ENCODE measurements at regions not wholly inside any gene's neighbourhood (a gene's known extent, or its start where the extent isn't known, plus 50 kb on each side); places are given as distances from the start of the nearest gene placed in this dataset.

- Histone ChIP-seq H3K36me3 (ENCODE audit: insufficient read depth, low read length) (no peaks in the 10 kb centered on the region), H3K4me2 (ENCODE audit: insufficient read depth, low read length) (no peak overlapping the region), H3K27me3 (ENCODE audit: insufficient read depth, low read length) (no peaks in the 10 kb centered on the region), H3K79me2 (ENCODE audit: insufficient read depth, low read length) (no peaks in the 10 kb centered on the region), H3K4me3 (ENCODE audit: insufficient read depth, low read length) (no peak overlapping the region), H3K4me1 (ENCODE audit: insufficient read depth, low read length) (no peaks in the 10 kb centered on the region), H3K9me3 (ENCODE audit: low read depth, low read length) (no peaks in the 10 kb centered on the region), H3K27ac (ENCODE audit: low read depth, low read length) (no peak overlapping the region), H4K20me1 (ENCODE audit: insufficient read depth, low read length) (no peaks in the 10 kb centered on the region), H2AFZ (ENCODE audit: low read length) (no peak overlapping the region)
- TF ChIP-seq CTCF (IDR thresholded peaks at IDR 0.05; ENCODE audit: extremely low read depth, low read depth, low read length): no peak
- DNase-seq (ENCODE audit: insufficient read length, low spot score, missing footprints): no peak
Observed at GRCh38 chr6:8274226-8274625, 161.1 kb downstream of the SLC35B3 start.

GRCh38 chr6:8269872-8270454 is 165.4 kb downstream of the SLC35B3 start:
- Histone ChIP-seq H3K4me3 (ENCODE audit: insufficient read depth, low read length) (no peak overlapping the region), H3K79me2 (ENCODE audit: insufficient read depth, low read length) (no peaks in the 10 kb centered on the region), H3K27ac (ENCODE audit: low read depth, low read length) (no peak overlapping the region), H3K4me2 (ENCODE audit: insufficient read depth, low read length) (no peak overlapping the region), H3K27me3 (ENCODE audit: insufficient read depth, low read length) (no peaks in the 10 kb centered on the region), H2AFZ (ENCODE audit: low read length) (no peak overlapping the region), H3K9me3 (ENCODE audit: low read depth, low read length) (no peaks in the 10 kb centered on the region), H3K36me3 (ENCODE audit: insufficient read depth, low read length) (no peaks in the 10 kb centered on the region), H4K20me1 (ENCODE audit: insufficient read depth, low read length) (no peaks in the 10 kb centered on the region), H3K4me1 (ENCODE audit: insufficient read depth, low read length) (no peaks in the 10 kb centered on the region)
- TF ChIP-seq CTCF (IDR thresholded peaks at IDR 0.05; ENCODE audit: extremely low read depth, low read depth, low read length): no peak
- DNase-seq (ENCODE audit: insufficient read length, low spot score, missing footprints): no peak

- H3K79me2 ChIP-seq (ENCODE audit: insufficient read depth, low read length): no peaks in the 10 kb centered on the region
Observed at GRCh38 chr6:8269094-8269493, 166.3 kb downstream of the SLC35B3 start.

GRCh38 chr6:8268606-8269005 is 166.3 kb upstream of the EEF1E1 start:
- Histone ChIP-seq H3K36me3 (ENCODE audit: insufficient read depth, low read length) (no peaks in the 10 kb centered on the region), H3K4me3 (ENCODE audit: insufficient read depth, low read length) (no peak overlapping the region), H4K20me1 (ENCODE audit: insufficient read depth, low read length) (no peaks in the 10 kb centered on the region), H2AFZ (ENCODE audit: low read length) (no peak overlapping the region), H3K4me2 (ENCODE audit: insufficient read depth, low read length) (no peak overlapping the region), H3K4me1 (ENCODE audit: insufficient read depth, low read length) (no peaks in the 10 kb centered on the region), H3K27me3 (ENCODE audit: insufficient read depth, low read length) (no peaks in the 10 kb centered on the region), H3K79me2 (ENCODE audit: insufficient read depth, low read length) (no peaks in the 10 kb centered on the region), H3K9me3 (ENCODE audit: low read depth, low read length) (no peaks in the 10 kb centered on the region), H3K27ac (ENCODE audit: low read depth, low read length) (no peak overlapping the region)
- TF ChIP-seq CTCF (IDR thresholded peaks at IDR 0.05; ENCODE audit: extremely low read depth, low read depth, low read length): no peak
- no peak for DNase-seq (ENCODE audit: insufficient read length, low spot score, missing footprints)

More at GRCh38 chr6:8269094-8269493, 166.3 kb downstream of the SLC35B3 start:
- no peaks in the 10 kb centered on the region for H3K4me1 ChIP-seq (ENCODE audit: insufficient read depth, low read length)
- H3K36me3 ChIP-seq (ENCODE audit: insufficient read depth, low read length): no peaks in the 10 kb centered on the region
- no peak for TF ChIP-seq CTCF (IDR thresholded peaks at IDR 0.05; ENCODE audit: extremely low read depth, low read depth, low read length)
- no peak overlapping the region for H3K4me2 ChIP-seq (ENCODE audit: insufficient read depth, low read length)
- no peak for DNase-seq (ENCODE audit: insufficient read length, low spot score, missing footprints)
- H4K20me1 ChIP-seq (ENCODE audit: insufficient read depth, low read length): no peaks in the 10 kb centered on the region
- no peak overlapping the region for H2AFZ ChIP-seq (ENCODE audit: low read length)
- H3K27me3 ChIP-seq (ENCODE audit: insufficient read depth, low read length): no peaks in the 10 kb centered on the region
- H3K27ac ChIP-seq (ENCODE audit: low read depth, low read length): no peak overlapping the region
- no peaks in the 10 kb centered on the region for H3K9me3 ChIP-seq (ENCODE audit: low read depth, low read length)
- no peak overlapping the region for H3K4me3 ChIP-seq (ENCODE audit: insufficient read depth, low read length)

Data from osteoblast (primary cell).